Gastrocnemius medialis (tissue), 4 donors: ENCODE measurements at regions not wholly inside any gene's neighbourhood (a gene's known extent, or its start where the extent isn't known, plus 50 kb on each side); places are given as distances from the start of the nearest gene placed in this dataset.

Source experiments
- POLR2A ChIP-seq, 2 donors: fragments of 450-650 bp; IDR thresholded peaks; one replicate each; pipeline ENCODE4 v1.6.1; 2017; ENCODE audit warnings: antibody characterized with exemption in 2 of 2, mild to moderate bottlenecking in 2 of 2, moderate library complexity in 2 of 2
- TF ChIP-seq, protein P1 (sequence below), 5 experiments: fragments of 450-650 bp in 3 of 5; fragments of 200-600 bp in 2 of 5; sonication (generic) in 2 of 5; IDR thresholded peaks in 4 of 5; conservative IDR thresholded peaks in 1 of 5; 1 replicate in 4 of 5; 2 replicates in 1 of 5; pipeline ENCODE4 v1.5.1; 2016 to 2019; ENCODE audit warnings: antibody characterized with exemption in 5 of 5, mild to moderate bottlenecking in 3 of 5, moderate library complexity in 3 of 5

- TF ChIP-seq POLR2A (IDR thresholded peaks at IDR 0.05) = no peak
- TF ChIP-seq, protein P1, sequence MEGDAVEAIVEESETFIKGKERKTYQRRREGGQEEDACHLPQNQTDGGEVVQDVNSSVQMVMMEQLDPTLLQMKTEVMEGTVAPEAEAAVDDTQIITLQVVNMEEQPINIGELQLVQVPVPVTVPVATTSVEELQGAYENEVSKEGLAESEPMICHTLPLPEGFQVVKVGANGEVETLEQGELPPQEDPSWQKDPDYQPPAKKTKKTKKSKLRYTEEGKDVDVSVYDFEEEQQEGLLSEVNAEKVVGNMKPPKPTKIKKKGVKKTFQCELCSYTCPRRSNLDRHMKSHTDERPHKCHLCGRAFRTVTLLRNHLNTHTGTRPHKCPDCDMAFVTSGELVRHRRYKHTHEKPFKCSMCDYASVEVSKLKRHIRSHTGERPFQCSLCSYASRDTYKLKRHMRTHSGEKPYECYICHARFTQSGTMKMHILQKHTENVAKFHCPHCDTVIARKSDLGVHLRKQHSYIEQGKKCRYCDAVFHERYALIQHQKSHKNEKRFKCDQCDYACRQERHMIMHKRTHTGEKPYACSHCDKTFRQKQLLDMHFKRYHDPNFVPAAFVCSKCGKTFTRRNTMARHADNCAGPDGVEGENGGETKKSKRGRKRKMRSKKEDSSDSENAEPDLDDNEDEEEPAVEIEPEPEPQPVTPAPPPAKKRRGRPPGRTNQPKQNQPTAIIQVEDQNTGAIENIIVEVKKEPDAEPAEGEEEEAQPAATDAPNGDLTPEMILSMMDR (IDR thresholded peaks at IDR 0.05 in 4 of 5, conservative IDR thresholded peaks at IDR 0.05 in 1 of 5) = no peak
Observed at GRCh38 chr1:37184789-37185188, 150.5 kb upstream of the GRIK3 start.
